Lung microvascular endothelial cell (primary cell): ENCODE measurements at regions not wholly inside any gene's neighbourhood (a gene's known extent, or its start where the extent isn't known, plus 50 kb on each side); places are given as distances from the start of the nearest gene placed in this dataset.
"Not testable (repeated sequence)": the region's sequence is repeated elsewhere in the genome, so short reads cannot be mapped to it uniquely, and the experiment has no call there.

Source experiments
- DNase-seq, 2 donors: peaks; one replicate each; pipeline versions ENCODE4 v3.0.0 to v3.0.0-alpha.2; 2010; ENCODE audit warnings: low read depth in 2 of 2

GRCh38 chr2:195572895-195573683 is 83.9 kb upstream of the SLC39A10 start:
- DNase-seq, result no peak

DNA sequence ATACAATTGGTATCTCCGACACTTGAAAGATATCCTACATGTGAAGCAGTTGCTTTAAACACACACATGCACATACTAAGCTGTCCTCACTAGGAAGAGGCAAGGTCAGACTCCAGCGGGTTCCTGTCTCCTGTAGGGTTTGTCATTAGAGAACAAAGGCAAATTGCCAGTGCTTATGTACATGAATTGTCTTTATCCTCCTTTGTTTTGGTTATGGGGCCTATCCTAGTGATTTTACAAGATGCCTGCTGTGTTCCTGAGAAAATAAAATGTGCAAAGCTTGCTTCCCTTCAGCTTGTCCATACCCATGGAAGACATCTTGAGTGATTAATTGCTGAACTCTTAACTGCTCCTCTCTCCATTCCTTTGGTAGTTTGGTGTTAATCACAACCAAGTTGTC is 86.7 kb upstream of the SLC39A10 start:
- DNase-seq, result no peak

- no peak for DNase-seq
Measured at GRCh38 chr2:195569255-195569654, 87.8 kb upstream of the SLC39A10 start.

DNA sequence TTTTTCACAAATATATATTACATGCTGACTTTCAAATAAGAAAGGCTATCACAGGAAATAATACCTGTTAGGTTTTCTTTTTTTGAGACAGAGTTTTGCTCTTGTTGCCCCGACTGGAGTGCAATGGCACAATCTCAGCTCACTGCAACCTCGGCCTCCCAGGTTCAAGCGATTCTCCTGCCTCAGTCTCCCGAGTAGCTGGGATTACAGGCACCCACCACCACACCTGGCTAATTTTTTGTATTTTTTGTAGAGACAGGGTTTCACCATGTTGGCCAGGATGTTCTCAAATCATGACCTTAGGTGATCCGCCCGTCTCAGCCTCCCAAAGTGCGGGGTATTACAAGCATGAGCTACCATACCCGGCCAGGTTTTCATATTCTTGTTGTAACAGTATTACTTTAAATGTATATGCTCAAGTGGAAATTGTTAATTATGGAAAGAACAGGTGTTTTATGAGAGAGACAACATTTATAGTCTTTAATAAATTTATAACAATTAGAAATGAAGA is 92.3 kb upstream of the SLC39A10 start:
- not testable (repeated sequence) for DNase-seq

GRCh38 chr2:195563857-195564512 is 93.0 kb upstream of the SLC39A10 start:
- DNase-seq, result no peak

GRCh38 chr2:195562570-195563566 is 94.2 kb upstream of the SLC39A10 start:
- DNase-seq, result no peak

DNA sequence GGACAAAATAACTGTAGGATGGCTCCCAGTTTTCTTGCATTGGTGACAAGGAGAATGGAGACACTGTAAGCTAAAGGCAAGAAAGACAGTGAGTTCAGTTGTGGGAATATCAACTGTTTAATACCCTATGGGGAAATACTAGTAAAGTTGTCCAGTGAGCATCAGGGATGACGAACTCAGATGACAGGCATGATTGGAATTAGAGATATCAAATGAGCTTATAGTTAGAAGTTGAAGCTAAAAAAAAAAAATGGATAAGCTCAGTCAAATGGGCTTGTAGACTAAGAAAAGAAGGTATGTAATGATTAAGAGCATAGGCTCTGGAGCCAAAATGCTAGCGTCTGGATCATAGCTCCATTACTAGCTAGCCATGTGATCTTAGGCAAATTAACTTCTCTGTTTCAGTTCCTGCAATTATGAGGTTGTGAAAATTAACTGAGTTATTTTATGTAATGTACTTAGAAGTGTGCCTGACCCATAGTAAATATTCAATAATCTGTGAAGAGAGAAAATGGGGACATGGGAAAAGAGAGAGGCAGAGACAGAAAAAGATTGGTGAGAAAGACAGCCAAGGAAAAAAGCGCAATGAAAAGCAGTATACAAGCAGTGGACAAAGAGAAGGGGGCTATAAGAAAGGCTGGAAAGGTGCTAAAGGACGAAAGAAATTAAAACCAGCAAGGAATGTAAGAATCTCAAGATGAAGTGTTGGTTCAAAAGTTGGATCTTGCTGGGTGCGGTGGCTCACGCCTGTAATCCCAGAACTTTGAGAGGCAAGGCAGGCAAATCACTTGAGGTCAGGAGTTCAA is 95.7 kb upstream of the SLC39A10 start:
- no peak for DNase-seq

GRCh38 chr2:195560209-195560895 is 96.7 kb upstream of the SLC39A10 start:
- DNase-seq, result no peak

GRCh38 chr2:195559431-195559914 is 97.6 kb upstream of the SLC39A10 start:
- no peak for DNase-seq

DNA sequence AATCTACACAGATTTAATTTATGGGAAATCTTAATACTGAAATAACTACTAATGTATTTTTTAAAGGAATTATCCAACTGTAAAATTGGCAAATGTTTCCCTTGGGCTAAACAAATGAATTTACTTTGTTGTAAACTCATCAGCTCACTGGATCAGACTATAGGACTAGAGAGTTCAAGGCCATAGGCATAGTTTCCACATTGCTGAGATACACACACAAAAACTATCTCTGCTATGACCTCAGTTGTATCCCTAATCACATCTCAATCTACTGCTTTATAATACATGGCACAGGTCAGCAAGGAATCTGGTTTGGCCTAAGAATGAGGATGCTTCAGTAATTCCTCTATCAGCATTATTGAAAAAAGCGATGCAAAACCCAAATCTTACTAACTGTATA is 101.1 kb upstream of the SLC39A10 start:
- DNase-seq, result no peak

DNA sequence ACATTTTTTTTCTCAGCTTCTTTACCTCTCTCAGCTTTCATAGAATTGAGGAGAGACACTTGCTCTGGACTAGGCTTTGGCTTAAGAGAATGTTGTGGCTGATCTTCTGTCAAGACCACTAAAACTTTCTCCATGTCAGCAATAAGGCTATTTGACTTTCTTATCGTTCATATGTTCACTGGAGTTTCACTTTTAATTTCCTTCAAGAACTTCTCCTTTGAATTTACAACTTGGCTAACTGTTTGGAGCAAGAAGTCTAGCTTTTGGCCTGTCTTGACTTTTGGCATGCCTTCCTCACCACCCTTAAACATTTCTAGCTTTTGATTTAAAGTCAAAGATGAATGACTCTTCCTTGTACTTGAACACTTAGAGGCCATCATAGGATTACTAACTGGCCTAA is 104.4 kb upstream of the SLC39A10 start:
- no peak for DNase-seq

- DNase-seq, result no peak
Measured at GRCh38 chr2:195548198-195548940, 108.7 kb upstream of the SLC39A10 start.

DNA sequence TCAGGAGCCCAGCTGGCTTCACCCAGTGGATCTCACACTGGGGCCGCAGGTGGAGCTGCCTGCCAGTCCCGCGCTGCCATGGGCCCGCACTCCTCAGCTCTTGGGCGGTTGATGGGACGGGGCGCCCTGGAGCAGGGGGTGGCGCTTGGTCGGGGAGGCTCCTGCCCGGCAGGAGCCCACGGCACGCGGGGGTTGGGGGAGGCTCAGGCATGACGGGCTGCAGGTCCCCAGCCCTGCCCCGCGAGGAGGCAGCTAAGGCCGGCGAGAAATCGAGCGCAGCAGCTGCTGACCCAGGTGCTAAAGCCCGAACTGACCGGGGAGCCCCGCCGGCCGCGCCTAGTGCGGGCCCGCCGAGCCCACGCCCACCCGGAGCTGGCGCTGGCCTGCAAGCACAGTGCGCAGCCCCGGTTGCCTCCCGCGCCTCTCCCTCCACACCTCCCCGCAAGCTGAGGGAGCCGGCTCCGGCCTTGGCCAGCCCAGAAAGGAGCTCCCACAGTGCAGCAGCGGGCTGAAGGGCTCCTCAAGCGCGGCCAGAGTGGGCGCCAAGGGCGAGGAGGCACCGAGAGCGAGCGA is 109.7 kb upstream of the SLC39A10 start:
- not testable (repeated sequence) for DNase-seq

DNA sequence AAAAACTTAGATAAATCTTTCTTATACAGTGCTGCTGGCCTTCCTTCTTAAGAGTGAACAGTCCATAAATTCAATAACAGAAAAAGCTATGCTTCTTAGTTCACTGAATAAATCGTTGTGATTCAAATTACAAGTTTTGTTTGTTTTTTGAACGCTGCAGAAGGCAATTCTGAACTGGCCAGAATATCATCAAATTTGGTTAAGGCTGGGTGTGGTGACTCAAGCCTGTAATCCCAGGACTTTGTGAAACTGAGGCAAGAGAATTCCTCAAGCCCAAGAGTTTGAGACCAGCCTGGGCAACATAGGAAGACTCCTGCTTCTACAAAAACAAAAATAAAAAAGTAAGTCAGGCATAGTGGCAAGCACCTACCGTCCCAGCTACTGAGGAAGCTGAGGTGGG is 111.2 kb upstream of the SLC39A10 start:
- no peak for DNase-seq

GRCh38 chr2:195543902-195544894 is 112.8 kb upstream of the SLC39A10 start:
- no peak for DNase-seq

DNA sequence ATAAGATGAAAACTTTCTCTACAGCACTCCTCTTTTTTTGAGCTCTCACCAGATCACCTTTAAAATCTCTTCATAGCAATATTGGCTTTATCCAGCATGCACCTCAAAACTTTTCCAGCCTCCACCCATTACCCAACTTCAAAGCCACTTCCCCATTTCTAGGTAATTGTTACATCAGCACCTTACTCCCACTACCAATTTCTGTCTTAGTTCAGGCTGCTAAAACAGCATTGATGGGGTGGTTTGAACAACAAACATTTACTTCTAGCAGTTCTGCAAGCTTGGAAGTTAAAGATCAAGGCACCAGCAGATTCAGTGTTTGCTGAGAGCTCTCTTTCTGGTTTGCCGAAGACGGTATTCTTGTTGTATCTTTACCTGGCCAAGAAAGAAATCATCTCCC is 114.0 kb upstream of the SLC39A10 start:
- no peak for DNase-seq

DNA sequence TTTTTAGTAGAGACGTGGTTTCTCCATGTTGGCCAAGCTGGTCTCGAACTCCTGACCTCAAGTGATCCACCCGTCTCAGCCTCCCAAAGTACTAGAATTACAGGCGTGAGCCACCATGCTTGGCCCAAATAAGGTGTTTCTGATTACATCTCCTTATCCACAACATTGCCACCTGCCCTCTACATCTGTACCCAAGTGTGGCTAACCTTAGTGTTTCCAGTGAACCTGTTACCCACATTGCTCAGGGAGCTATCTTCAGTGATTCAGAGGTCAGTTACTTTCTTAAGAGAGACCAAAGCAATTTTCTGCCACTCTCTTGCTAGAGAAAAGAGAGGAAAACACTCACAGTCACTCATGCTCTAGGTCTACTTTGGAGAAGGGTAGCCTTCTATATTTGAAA is 115.0 kb upstream of the SLC39A10 start:
- no peak for DNase-seq

- DNase-seq, result no peak
Measured at GRCh38 chr2:195538937-195539336, 118.1 kb upstream of the SLC39A10 start.
